GM12864 (cell line): ENCODE measurements at regions not wholly inside any gene's neighbourhood (a gene's known extent, or its start where the extent isn't known, plus 50 kb on each side); places are given as distances from the start of the nearest gene placed in this dataset.
"Not testable (repeated sequence)": the region's sequence is repeated elsewhere in the genome, so short reads cannot be mapped to it uniquely, and the experiment has no call there.

Experiments used
- DNase-seq: peaks from one replicate; pipeline ENCODE4 v3.0.0-alpha.2; 2011; ENCODE audit warnings: low read depth
- H3K4me3 ChIP-seq: 2 replicates; pipeline ENCODE4 v1.5.1; 2011; ENCODE audit warnings: mild to moderate bottlenecking, low read depth, low read length, control low read depth
- CTCF ChIP-seq: IDR thresholded peaks from 2 replicates; pipeline ENCODE4 v1.5.1; 2011; ENCODE audit warnings: low read depth, mild to moderate bottlenecking, moderate library complexity, low read length, control low read depth, inconsistent platforms; ENCODE audit errors: missing control alignments

- no peak overlapping the region for H3K4me3 ChIP-seq
- no peak for TF ChIP-seq CTCF
- DNase-seq, result no peak
These were observed 2220.3 kb upstream of the AGA start for GRCh38 chr4:179662522-179662921.

GRCh38 chr4:179663641-179664429 lies 2221.6 kb upstream of the AGA start:
- H3K4me3 ChIP-seq, result no peak overlapping the region
- TF ChIP-seq CTCF, result no peak
- no peak for DNase-seq

GRCh38 chr4:179664430-179665027 lies 2222.3 kb upstream of the AGA start:
- no peak for DNase-seq
- no peak for TF ChIP-seq CTCF
- no peak overlapping the region for H3K4me3 ChIP-seq

GRCh38 chr4:179666226-179666625 lies 2224.0 kb upstream of the AGA start:
- no peak for DNase-seq
- H3K4me3 ChIP-seq, result no peak overlapping the region
- no peak for TF ChIP-seq CTCF

GRCh38 chr4:179671609-179672008 lies 2229.4 kb upstream of the AGA start:
- no peak for TF ChIP-seq CTCF
- no peak for DNase-seq

GRCh38 chr4:179678093-179678814 lies 2236.0 kb upstream of the AGA start:
- H3K4me3 ChIP-seq, result no peak overlapping the region
- DNase-seq, result no peak
- TF ChIP-seq CTCF, result no peak

More at GRCh38 chr4:179671609-179672008, 2229.4 kb upstream of the AGA start:
- no peak overlapping the region for H3K4me3 ChIP-seq

GRCh38 chr4:179683661-179684060 lies 2241.4 kb upstream of the AGA start:
- DNase-seq, H3K4me3 ChIP-seq: not testable (repeated sequence)
